ENCODE measurements at regions not wholly inside any gene's neighbourhood (a gene's known extent, or its start where the extent isn't known, plus 50 kb on each side); places are given as distances from the start of the nearest gene placed in this dataset.
"Not testable (repeated sequence)": the region's sequence is repeated elsewhere in the genome, so short reads cannot be mapped to it uniquely, and the experiment has no call there.

- no peak overlapping the region for H2AFZ ChIP-seq (ENCODE audit: low read length)
These were observed 286.9 kb downstream of the PLK2 start for GRCh38 chr5:58172946-58173345.

GRCh38 chr5:58165152-58165551 is 294.7 kb downstream of the PLK2 start:
- no peaks in the 10 kb centered on the region for H3F3A ChIP-seq (ENCODE audit: insufficient read depth, low read length)
- TF ChIP-seq EZH2 (IDR thresholded peaks at IDR 0.05; ENCODE audit: borderline replicate concordance, low read length) (no peak), CTCF (IDR thresholded peaks at IDR 0.05; ENCODE audit: low read length) (no peak)

More at GRCh38 chr5:58172946-58173345, 286.9 kb downstream of the PLK2 start:
- H4K20me1 ChIP-seq (ENCODE audit: insufficient read depth, low read length), result no peaks in the 10 kb centered on the region
- H3K27ac ChIP-seq (ENCODE audit: low read depth, low read length, poor library complexity, severe bottlenecking), result no peak overlapping the region
- no peaks in the 10 kb centered on the region for H3K27me3 ChIP-seq (ENCODE audit: insufficient read depth, low read length)
- H3K4me1 ChIP-seq (ENCODE audit: insufficient read depth, low read length, severe bottlenecking), result no peaks in the 10 kb centered on the region
- no peaks in the 10 kb centered on the region for H3K79me2 ChIP-seq (ENCODE audit: insufficient read depth, low read length)
- H3K36me3 ChIP-seq (ENCODE audit: insufficient read depth, low read length), result no peaks in the 10 kb centered on the region
- TF ChIP-seq CTCF (IDR thresholded peaks at IDR 0.05; ENCODE audit: low read length), result no peak
- TF ChIP-seq EZH2 (IDR thresholded peaks at IDR 0.05; ENCODE audit: borderline replicate concordance, low read length), result no peak
- no peak overlapping the region for H3K9ac ChIP-seq (ENCODE audit: low read length)
- no peaks in the 10 kb centered on the region for H3F3A ChIP-seq (ENCODE audit: insufficient read depth, low read length)
- H3K9me2 ChIP-seq (ENCODE audit: low read depth, low read length), result no peaks in the 10 kb centered on the region
- H3K9me3 ChIP-seq (ENCODE audit: low read length), result no peaks in the 10 kb centered on the region
- no peak overlapping the region for H3K4me2 ChIP-seq (ENCODE audit: low read length)
- H3K4me3 ChIP-seq (ENCODE audit: low read depth, low read length, poor library complexity, severe bottlenecking), result no peak overlapping the region

GRCh38 chr5:58161889-58162288 is 298.0 kb downstream of the PLK2 start:
- H3K4me1 ChIP-seq (ENCODE audit: insufficient read depth, low read length, severe bottlenecking); H3K9me3 ChIP-seq (ENCODE audit: low read length); H3K27ac ChIP-seq (ENCODE audit: low read depth, low read length, poor library complexity, severe bottlenecking); H3K36me3 ChIP-seq (ENCODE audit: insufficient read depth, low read length); H4K20me1 ChIP-seq (ENCODE audit: insufficient read depth, low read length); H3K4me3 ChIP-seq (ENCODE audit: low read depth, low read length, poor library complexity, severe bottlenecking); H3K79me2 ChIP-seq (ENCODE audit: insufficient read depth, low read length); H2AFZ ChIP-seq (ENCODE audit: low read length); H3F3A ChIP-seq (ENCODE audit: insufficient read depth, low read length); H3K9me2 ChIP-seq (ENCODE audit: low read depth, low read length); H3K4me2 ChIP-seq (ENCODE audit: low read length); H3K27me3 ChIP-seq (ENCODE audit: insufficient read depth, low read length); H3K9ac ChIP-seq (ENCODE audit: low read length): not testable (repeated sequence)

More at GRCh38 chr5:58165152-58165551, 294.7 kb downstream of the PLK2 start:
- no peak overlapping the region for H3K9ac ChIP-seq (ENCODE audit: low read length)
- no peak overlapping the region for H3K4me2 ChIP-seq (ENCODE audit: low read length)
- H3K27ac ChIP-seq (ENCODE audit: low read depth, low read length, poor library complexity, severe bottlenecking), result no peak overlapping the region
- H2AFZ ChIP-seq (ENCODE audit: low read length), result no peak overlapping the region
- no peaks in the 10 kb centered on the region for H3K36me3 ChIP-seq (ENCODE audit: insufficient read depth, low read length)
- no peaks in the 10 kb centered on the region for H4K20me1 ChIP-seq (ENCODE audit: insufficient read depth, low read length)
- no peaks in the 10 kb centered on the region for H3K4me1 ChIP-seq (ENCODE audit: insufficient read depth, low read length, severe bottlenecking)
- H3K27me3 ChIP-seq (ENCODE audit: insufficient read depth, low read length), result no peaks in the 10 kb centered on the region
- H3K9me2 ChIP-seq (ENCODE audit: low read depth, low read length), result no peaks in the 10 kb centered on the region
- H3K9me3 ChIP-seq (ENCODE audit: low read length), result no peaks in the 10 kb centered on the region
- H3K4me3 ChIP-seq (ENCODE audit: low read depth, low read length, poor library complexity, severe bottlenecking), result no peak overlapping the region
- no peaks in the 10 kb centered on the region for H3K79me2 ChIP-seq (ENCODE audit: insufficient read depth, low read length)

GRCh38 chr5:58156973-58157701 is 302.7 kb downstream of the PLK2 start:
- H3F3A ChIP-seq (ENCODE audit: insufficient read depth, low read length), result no peaks in the 10 kb centered on the region
- H3K4me2 ChIP-seq (ENCODE audit: low read length), result no peak overlapping the region
- no peak overlapping the region for H3K4me3 ChIP-seq (ENCODE audit: low read depth, low read length, poor library complexity, severe bottlenecking)
- no peaks in the 10 kb centered on the region for H3K4me1 ChIP-seq (ENCODE audit: insufficient read depth, low read length, severe bottlenecking)
- H3K9ac ChIP-seq (ENCODE audit: low read length), result no peak overlapping the region
- no peaks in the 10 kb centered on the region for H3K36me3 ChIP-seq (ENCODE audit: insufficient read depth, low read length)
- H3K27me3 ChIP-seq (ENCODE audit: insufficient read depth, low read length), result no peaks in the 10 kb centered on the region
- no peak overlapping the region for H2AFZ ChIP-seq (ENCODE audit: low read length)
- H3K9me3 ChIP-seq (ENCODE audit: low read length), result no peaks in the 10 kb centered on the region
- H3K9me2 ChIP-seq (ENCODE audit: low read depth, low read length), result no peaks in the 10 kb centered on the region
- TF ChIP-seq CTCF (IDR thresholded peaks at IDR 0.05; ENCODE audit: low read length) (no peak), EZH2 (IDR thresholded peaks at IDR 0.05; ENCODE audit: borderline replicate concordance, low read length) (no peak)
- H3K79me2 ChIP-seq (ENCODE audit: insufficient read depth, low read length), result no peaks in the 10 kb centered on the region
- no peak overlapping the region for H3K27ac ChIP-seq (ENCODE audit: low read depth, low read length, poor library complexity, severe bottlenecking)
- no peaks in the 10 kb centered on the region for H4K20me1 ChIP-seq (ENCODE audit: insufficient read depth, low read length)
